ENCODE measurements at regions not wholly inside any gene's neighbourhood (a gene's known extent, or its start where the extent isn't known, plus 50 kb on each side); places are given as distances from the start of the nearest gene placed in this dataset.
A peak's percentile ranks its signal among the peaks of the same experiment; 100 is the strongest.

- BruUV-seq (replicated peaks) = no TSS peak
- Histone ChIP-seq H3K36me3 (ENCODE audit: insufficient read depth, low read length, poor library complexity, severe bottlenecking) (no peaks in the 10 kb centered on the region), H3K27ac (ENCODE audit: low read depth, low read length, poor library complexity, severe bottlenecking) (no peak overlapping the region), H3K27me3 (replicated peaks; ENCODE audit: insufficient read depth, low read depth, low read length, poor library complexity) (no peaks in the 10 kb centered on the region), H3K9me3 (ENCODE audit: low read depth, low read length, poor library complexity, severe bottlenecking) (no peaks in the 10 kb centered on the region), H3K4me3 (ENCODE audit: low read depth, low read length, poor library complexity, severe bottlenecking) (no peak overlapping the region), H3K4me1 (ENCODE audit: insufficient read depth, low read length, poor library complexity, severe bottlenecking) (peaks cover 11% of the 10 kb centered on the region)
- TF ChIP-seq EZH2 (IDR thresholded peaks at IDR 0.05; ENCODE audit: borderline replicate concordance, low read depth, low read length, poor library complexity, severe bottlenecking) (no peak), CTCF (conservative IDR thresholded peaks at IDR 0.05; ENCODE audit: low read depth, low read length) (no peak)
- intact Hi-C loops (cut with micrococcal nuclease; ENCODE audit: unreplicated experiment) = no loop called here
- CTCF ChIA-PET = no interaction called here
- no peak for DNase-seq (ENCODE audit: low spot score)
- POLR2A ChIA-PET (ENCODE audit: low non-redundant PET) = no interaction called here
Measured at GRCh38 chr10:130807096-130807495, 504.4 kb downstream of the TCERG1L start.

- DNase-seq (ENCODE audit: low spot score) = peak; percentile 59
- no peaks in the 10 kb centered on the region for H3K36me3 ChIP-seq (ENCODE audit: insufficient read depth, low read length, poor library complexity, severe bottlenecking)
- no peak overlapping the region for H3K4me3 ChIP-seq (ENCODE audit: low read depth, low read length, poor library complexity, severe bottlenecking)
- no TSS peak for BruUV-seq (replicated peaks)
- TF ChIP-seq EZH2 (IDR thresholded peaks at IDR 0.05; ENCODE audit: borderline replicate concordance, low read depth, low read length, poor library complexity, severe bottlenecking) (no peak), CTCF (conservative IDR thresholded peaks at IDR 0.05; ENCODE audit: low read depth, low read length) (no peak)
- H3K9me3 ChIP-seq (ENCODE audit: low read depth, low read length, poor library complexity, severe bottlenecking) = no peaks in the 10 kb centered on the region
- peaks cover 11% of the 10 kb centered on the region for H3K4me1 ChIP-seq (ENCODE audit: insufficient read depth, low read length, poor library complexity, severe bottlenecking)
- POLR2A ChIA-PET (ENCODE audit: low non-redundant PET) = no interaction called here
- H3K27ac ChIP-seq (ENCODE audit: low read depth, low read length, poor library complexity, severe bottlenecking) = no peak overlapping the region
- H3K27me3 ChIP-seq (replicated peaks; ENCODE audit: insufficient read depth, low read depth, low read length, poor library complexity) = no peaks in the 10 kb centered on the region
- CTCF ChIA-PET = no interaction called here
- intact Hi-C loops (cut with micrococcal nuclease; ENCODE audit: unreplicated experiment) = no loop called here
Measured at GRCh38 chr10:130807721-130808120, 503.8 kb downstream of the TCERG1L start.

- ChIA-PET CTCF (no interaction called here), POLR2A (ENCODE audit: low non-redundant PET) (no interaction called here)
- Histone ChIP-seq H3K9me3 (ENCODE audit: low read depth, low read length, poor library complexity, severe bottlenecking) (no peaks in the 10 kb centered on the region), H3K4me3 (ENCODE audit: low read depth, low read length, poor library complexity, severe bottlenecking) (no peak overlapping the region), H3K36me3 (ENCODE audit: insufficient read depth, low read length, poor library complexity, severe bottlenecking) (no peaks in the 10 kb centered on the region), H3K27ac (ENCODE audit: low read depth, low read length, poor library complexity, severe bottlenecking) (no peak overlapping the region), H3K4me1 (ENCODE audit: insufficient read depth, low read length, poor library complexity, severe bottlenecking) (peaks cover 11% of the 10 kb centered on the region), H3K27me3 (replicated peaks; ENCODE audit: insufficient read depth, low read depth, low read length, poor library complexity) (no peaks in the 10 kb centered on the region)
- no TSS peak for BruUV-seq (replicated peaks)
- no peak for DNase-seq (ENCODE audit: low spot score)
- no peak for TF ChIP-seq CTCF (conservative IDR thresholded peaks at IDR 0.05; ENCODE audit: low read depth, low read length)
- TF ChIP-seq EZH2 (IDR thresholded peaks at IDR 0.05; ENCODE audit: borderline replicate concordance, low read depth, low read length, poor library complexity, severe bottlenecking) = no peak
- intact Hi-C loops (cut with micrococcal nuclease; ENCODE audit: unreplicated experiment) = no loop called here
Measured at GRCh38 chr10:130808243-130808642, 503.3 kb downstream of the TCERG1L start.

All from A673 (cell line).